Cardiac fibroblast (primary cell): ENCODE measurements at regions not wholly inside any gene's neighbourhood (a gene's known extent, or its start where the extent isn't known, plus 50 kb on each side); places are given as distances from the start of the nearest gene placed in this dataset.
A peak's percentile ranks its signal among the peaks of the same experiment; 100 is the strongest.

Source experiments
- DNase-seq, 2 donors: peaks; one replicate each; pipeline versions ENCODE4 v3.0.0 to v3.0.0-alpha.2; 2010; ENCODE audit warnings: low read depth in 2 of 2
- H3K4me3 ChIP-seq, 2 donors: replicated peaks in 1 of 2; 1 replicate in 1 of 2; 2 replicates in 1 of 2; pipeline ENCODE4 v1.5.1; 2011; ENCODE audit warnings: low read depth in 2 of 2, low read length in 2 of 2, mild to moderate bottlenecking in 2 of 2, moderate library complexity in 1 of 2
- CTCF ChIP-seq: IDR thresholded peaks from one replicate; pipeline ENCODE4 v1.5.1; 2011; ENCODE audit warnings: low read depth, mild to moderate bottlenecking, low read length, inconsistent platforms

- DNase-seq: no peak
- no peak for TF ChIP-seq CTCF
- H3K4me3 ChIP-seq: no peak overlapping the region
Measured at GRCh38 chr4:10873809-10874208, 189.2 kb upstream of the CLNK start.

GRCh38 chr4:10872833-10873517 lies 188.4 kb upstream of the CLNK start:
- peak in 1 of 2 donors; percentile 3 for DNase-seq
- no peak overlapping the region for H3K4me3 ChIP-seq
- TF ChIP-seq CTCF: no peak

- H3K4me3 ChIP-seq: no peak overlapping the region
- DNase-seq: no peak
- TF ChIP-seq CTCF: no peak
Measured at GRCh38 chr4:10866666-10867065, 182.1 kb upstream of the CLNK start.

GRCh38 chr4:10861036-10861435 lies 176.5 kb upstream of the CLNK start:
- peak in 1 of 2 donors; percentile 41 for DNase-seq
- no peak for TF ChIP-seq CTCF
- no peak overlapping the region for H3K4me3 ChIP-seq

- H3K4me3 ChIP-seq: no peak overlapping the region
- DNase-seq: no peak
- no peak for TF ChIP-seq CTCF
Measured at GRCh38 chr4:10856271-10856782, 171.8 kb upstream of the CLNK start.

GRCh38 chr4:10853196-10853595 lies 168.6 kb upstream of the CLNK start:
- DNase-seq: no peak
- H3K4me3 ChIP-seq: no peak overlapping the region
- TF ChIP-seq CTCF: no peak

GRCh38 chr4:10841697-10842096 lies 157.1 kb upstream of the CLNK start:
- no peak for DNase-seq
- no peak overlapping the region for H3K4me3 ChIP-seq
- TF ChIP-seq CTCF: no peak
